K562 (cell line): ENCODE measurements at regions not wholly inside any gene's neighbourhood (a gene's known extent, or its start where the extent isn't known, plus 50 kb on each side); places are given as distances from the start of the nearest gene placed in this dataset.

Experiments
- ATAC-seq: fragments of 200-7000 bp; cut with Tn5 transposase; 3 replicates; pipeline ENCODE4 v1.9.1; 2020; ENCODE audit warnings: moderate library complexity
- BruUV-seq: library from RNA; stranded (reverse); fragments of 400-500 nt; replicated peaks from 2 replicates; lab custom pipeline; 2021; lab: Mats Ljungman, UMichigan
- CTCF ChIA-PET: fragments of 300-600 bp; formaldehyde crosslinking; extraction: SDS; loops from one replicate; lab custom pipeline; 2021; ENCODE audit warnings: low intra/inter-chr PET ratio; lab: Yijun Ruan, JAX
- POLR2A ChIA-PET: fragments of 300-600, 350-650 bp; sonication (Branson Sonifier 250); formaldehyde crosslinking; extraction: SDS; loops from one replicate; lab custom pipeline; 2021; ENCODE audit warnings: antibody characterized with exemption, inconsistent platforms; lab: Yijun Ruan, JAX
- DNase-seq, 4 experiments: peaks; one replicate each; pipeline versions ENCODE4 v3.0.0 to v3.0.0-alpha.2; 2011 to 2018; ENCODE audit warnings: low spot score in 3 of 4, mixed read lengths in 3 of 4; ENCODE audit errors: extremely low read depth in 1 of 4
- FAIRE-seq: peaks from 2 replicates; lab custom pipeline; 2011; peaks lifted over from hg19 to GRCh38; lab: Jason Lieb, UNC
- H2AFZ ChIP-seq: 2 replicates; pipeline ENCODE4 v1.6.0; 2011; ENCODE audit warnings: low read depth, low read length, control low read depth, inconsistent platforms
- H3K27ac ChIP-seq: fragments of 200-600 bp; 3 replicates; pipeline ENCODE4 v1.8.0; 2011; ENCODE audit warnings: low read depth, mild to moderate bottlenecking, control low read depth, inconsistent platforms, low read length, moderate library complexity, mixed read lengths; ENCODE audit errors: extremely low read depth
- H3K27me3 ChIP-seq, 2 experiments: fragments of 300-600 bp in 1 of 2; 2 replicates in 1 of 2; 3 replicates in 1 of 2; pipeline versions ENCODE4 v1.6.0 to v1.8.0; 2011; ENCODE audit warnings: inconsistent platforms in 2 of 2, low read length in 2 of 2, mild to moderate bottlenecking in 1 of 2, mixed read lengths in 1 of 2, moderate library complexity in 1 of 2; ENCODE audit not compliant: control insufficient read depth in 2 of 2, insufficient read depth in 2 of 2
- H3K36me3 ChIP-seq: fragments of 300-600 bp; 3 replicates; pipeline ENCODE4 v1.8.0; 2011; ENCODE audit warnings: mild to moderate bottlenecking, low read length, inconsistent platforms; ENCODE audit not compliant: control insufficient read depth, insufficient read depth
- H3K4me1 ChIP-seq, 2 experiments: fragments of 200-600 bp in 1 of 2; replicated peaks in 1 of 2; 2 replicates in 1 of 2; 3 replicates in 1 of 2; pipeline versions ENCODE4 v1.5.1 to v1.8.0; 2011; ENCODE audit warnings: inconsistent platforms in 2 of 2, low read length in 2 of 2, mild to moderate bottlenecking in 1 of 2, mixed read lengths in 1 of 2, moderate library complexity in 1 of 2; ENCODE audit not compliant: control insufficient read depth in 2 of 2, insufficient read depth in 2 of 2
- H3K4me2 ChIP-seq: 2 replicates; pipeline ENCODE4 v1.6.1; 2011; ENCODE audit warnings: low read length, control low read depth, inconsistent platforms, mixed read lengths; ENCODE audit not compliant: insufficient read depth
- H3K4me3 ChIP-seq: fragments of 200-600 bp; sonication (generic), shearing (Covaris generic); 2 replicates; pipeline ENCODE4 v1.5.1; 2016; ENCODE audit warnings: control low read depth, inconsistent platforms
- H3K79me2 ChIP-seq: fragments of 200-600 bp; 3 replicates; pipeline ENCODE4 v1.8.0; 2011; ENCODE audit warnings: low read length, inconsistent platforms; ENCODE audit not compliant: control insufficient read depth, insufficient read depth
- H3K9ac ChIP-seq, 2 experiments: 2 replicates each; pipeline versions ENCODE4 v1.6.0 to v1.6.1; 2011; ENCODE audit warnings: low read depth in 2 of 2, low read length in 2 of 2, control low read depth in 1 of 2, inconsistent platforms in 1 of 2, mild to moderate bottlenecking in 1 of 2, mixed read lengths in 1 of 2; ENCODE audit not compliant: insufficient read depth in 1 of 2
- H3K9me1 ChIP-seq: one replicate; pipeline ENCODE4 v1.6.0; 2011; ENCODE audit warnings: inconsistent platforms, mild to moderate bottlenecking, low read length, moderate library complexity; ENCODE audit not compliant: control insufficient read depth, insufficient read depth
- H3K9me3 ChIP-seq: replicated peaks from 2 replicates; pipeline ENCODE4 v1.5.1; 2011; ENCODE audit warnings: low read depth, low read length, inconsistent platforms; ENCODE audit not compliant: control insufficient read depth, insufficient read depth
- H4K20me1 ChIP-seq: replicated peaks from 2 replicates; pipeline ENCODE4 v1.6.1; 2011; ENCODE audit warnings: low read length, inconsistent platforms, mixed read lengths; ENCODE audit not compliant: control insufficient read depth, insufficient read depth
- BRD4 ChIP-seq: fragments of 200-600 bp; sonication (generic); IDR thresholded peaks from 2 replicates; pipeline ENCODE4 v1.6.1; 2017; ENCODE audit warnings: inconsistent platforms
- DPF2 ChIP-seq: fragments of 450-650 bp; IDR thresholded peaks from 2 replicates; pipeline ENCODE4 v1.6.1; 2016
- GATAD2A ChIP-seq: fragments of 450-650 bp; IDR thresholded peaks from 2 replicates; pipeline ENCODE4 v1.6.1; 2017
- GMEB1 ChIP-seq: fragments of 250-450 bp; sonication (Bioruptor Pico); IDR thresholded peaks from 2 replicates; pipeline ENCODE4 v1.4.0; 2020; ENCODE audit warnings: mild to moderate bottlenecking
- MGA ChIP-seq: fragments of 450-650 bp; IDR thresholded peaks from 2 replicates; pipeline ENCODE4 v1.6.1; 2016; ENCODE audit warnings: mild to moderate bottlenecking, moderate library complexity
- NFYB ChIP-seq: IDR thresholded peaks from 2 replicates; pipeline ENCODE4 v1.6.1; 2011; ENCODE audit warnings: mild to moderate bottlenecking, moderate library complexity; ENCODE audit not compliant: insufficient read length; ENCODE audit errors: extremely low read depth
- NR3C1 ChIP-seq: sonication (generic); formaldehyde crosslinking; IDR thresholded peaks from 2 replicates; pipeline ENCODE4 v1.8.1; 2022; ENCODE audit warnings: missing genetic modification reagents
- SMARCA4 ChIP-seq: fragments of 450-650 bp; IDR thresholded peaks from 2 replicates; pipeline ENCODE4 v1.6.1; 2016
- SREBF2 ChIP-seq: sonication (generic); formaldehyde crosslinking; IDR thresholded peaks from 2 replicates; pipeline ENCODE4 v1.4.0; 2020; ENCODE audit warnings: mild to moderate bottlenecking, missing genetic modification reagents
- U2AF2 ChIP-seq: fragments of 200-400 bp; formaldehyde crosslinking; optimal IDR thresholded peaks from 2 replicates; pipeline ENCODE3; 2017; ENCODE audit warnings: low read depth, mild to moderate bottlenecking, low read length
- YBX1 ChIP-seq: fragments of 450-650 bp; IDR thresholded peaks from 2 replicates; pipeline ENCODE4 v1.7.1; 2016; ENCODE audit warnings: mild to moderate bottlenecking
- ZNF212 ChIP-seq: fragments of 450-650 bp; formaldehyde crosslinking; IDR thresholded peaks from 2 replicates; pipeline ENCODE4 v1.4.0; 2020; ENCODE audit warnings: mild to moderate bottlenecking
- ZNF224 ChIP-seq: sonication (generic); formaldehyde crosslinking; IDR thresholded peaks from 2 replicates; pipeline ENCODE4 v1.8.0; 2022; ENCODE audit warnings: mild to moderate bottlenecking, missing genetic modification reagents
- ZNF717 ChIP-seq: fragments of 250-450 bp; sonication (Bioruptor Pico); IDR thresholded peaks from 2 replicates; pipeline ENCODE4 v1.5.0; 2021
- whole genome bisulfite sequencing: fragments of 100-300 bp; shearing (Covaris generic); methylation state at CpG from one replicate; pipeline ENCODE4 v1.1.6; 2016; ENCODE audit warnings: low coverage, mixed read lengths; ENCODE audit not compliant: insufficient coverage; ENCODE audit errors: missing lambda C conversion rate; 5-methylcytosine and 5-hydroxymethylcytosine counted together
- in situ Hi-C: fragments of 300-500 bp; cut with MboI; formaldehyde crosslinking; loops from 4 replicates; pipeline ENCODE4 v1.15.0; 2018; ENCODE audit warnings: inconsistent platforms, mixed read lengths
- intact Hi-C: fragments of 100-400 bp; cut with micrococcal nuclease; formaldehyde crosslinking; loops from 2 replicates; pipeline ENCODE4 v1.14.2; 2022

- ChIA-PET CTCF (no interaction called here), POLR2A (no interaction called here)
- DNase-seq (no peak), ATAC-seq (no peak), FAIRE-seq (no peak)
- BruUV-seq, result no TSS peak
- H3K9ac ChIP-seq, result no peak overlapping the region
- intact Hi-C loops, result no loop called here
- H3K4me1 ChIP-seq, result no peaks in the 10 kb centered on the region
- no peak overlapping the region for H3K27ac ChIP-seq
- H3K4me3 ChIP-seq, result no peak overlapping the region
- H3K9me3 ChIP-seq, result no peaks in the 10 kb centered on the region
- H3K79me2 ChIP-seq, result no peaks in the 10 kb centered on the region
- TF ChIP-seq ZNF212 (CRISPR knock-in tag) (no peak), YBX1 (no peak), GATAD2A (no peak), ZNF224 (CRISPR knock-in tag) (no peak), U2AF2 (no peak), MGA (no peak), BRD4 (no peak), GMEB1 (no peak), SMARCA4 (no peak), DPF2 (no peak), ZNF717 (CRISPR knock-in tag) (no peak), NR3C1 (CRISPR knock-in tag) (no peak), SREBF2 (CRISPR knock-in tag) (no peak), NFYB (no peak)
- no peak overlapping the region for H3K4me2 ChIP-seq
- in situ Hi-C loops, result no loop called here
- H3K36me3 ChIP-seq, result no peaks in the 10 kb centered on the region
- WGBS, result 0% methylated on average over 2 of the region's 2 CpGs
- H4K20me1 ChIP-seq, result no peaks in the 10 kb centered on the region
- H2AFZ ChIP-seq, result no peak overlapping the region
- no peaks in the 10 kb centered on the region for H3K9me1 ChIP-seq
- H3K27me3 ChIP-seq, result no peaks in the 10 kb centered on the region
Measured at GRCh38 chr2:165033402-165033801, 78.1 kb upstream of the SLC38A11 start.
